NCI-H187 (cell line): ENCODE measurements at regions not wholly inside any gene's neighbourhood (a gene's known extent, or its start where the extent isn't known, plus 50 kb on each side); places are given as distances from the start of the nearest gene placed in this dataset.
"Not testable (repeated sequence)": the region's sequence is repeated elsewhere in the genome, so short reads cannot be mapped to it uniquely, and the experiment has no call there.

ENCODE experiments used
- DNase-seq, 2 experiments: peaks; one replicate each; lab custom pipeline; 2025; lab: John Stamatoyannopoulos, UW

GRCh38 chr2:131584380-131584779 lies 56.7 kb downstream of the CCDC74A start:
- no peak for DNase-seq

- no peak for DNase-seq
Observed at GRCh38 chr2:131584940-131585339, 57.3 kb downstream of the CCDC74A start.

GRCh38 chr2:131588152-131588873 lies 60.6 kb downstream of the CCDC74A start:
- DNase-seq: no peak

DNA sequence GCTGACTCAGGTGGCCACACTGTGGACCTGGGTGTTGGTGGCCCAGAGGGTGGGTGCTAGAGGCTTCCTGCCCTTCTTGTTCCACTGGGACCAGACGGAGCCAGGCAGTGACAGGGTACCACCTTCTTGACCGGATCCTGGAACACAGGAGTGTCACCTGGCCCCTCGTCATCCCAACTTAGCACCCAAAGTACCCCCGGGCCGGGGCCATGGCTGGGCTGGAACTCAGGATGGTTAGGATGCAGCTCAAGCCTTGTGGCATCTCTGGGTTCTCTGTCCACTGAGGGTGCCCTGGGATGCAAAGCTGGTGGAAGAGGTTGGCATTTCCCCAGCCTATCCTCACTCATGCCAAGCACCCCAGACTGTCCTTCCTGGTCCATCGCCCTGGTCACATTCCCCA lies 61.4 kb downstream of the CCDC74A start:
- DNase-seq: not testable (repeated sequence)

GRCh38 chr2:131590366-131590765 lies 62.7 kb downstream of the CCDC74A start:
- DNase-seq: no peak

DNA sequence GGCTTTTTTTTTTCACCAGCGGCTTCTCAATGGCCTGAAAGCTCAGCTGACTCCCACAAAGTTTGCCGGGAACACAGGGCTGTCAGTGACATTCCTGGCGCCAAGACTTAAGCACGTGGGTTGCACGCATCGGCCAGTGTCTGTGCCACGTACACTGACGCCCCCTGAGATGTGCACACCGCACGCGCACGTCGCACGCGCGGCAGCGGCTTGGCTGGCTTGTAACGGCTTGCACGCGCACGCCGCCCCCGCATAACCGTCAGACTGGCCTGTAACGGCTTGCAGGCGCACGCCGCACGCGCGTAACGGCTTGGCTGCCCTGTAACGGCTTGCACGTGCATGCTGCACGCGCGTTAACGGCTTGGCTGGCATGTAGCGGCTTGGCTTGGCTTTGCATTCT lies 63.2 kb downstream of the CCDC74A start:
- DNase-seq: no peak

DNA sequence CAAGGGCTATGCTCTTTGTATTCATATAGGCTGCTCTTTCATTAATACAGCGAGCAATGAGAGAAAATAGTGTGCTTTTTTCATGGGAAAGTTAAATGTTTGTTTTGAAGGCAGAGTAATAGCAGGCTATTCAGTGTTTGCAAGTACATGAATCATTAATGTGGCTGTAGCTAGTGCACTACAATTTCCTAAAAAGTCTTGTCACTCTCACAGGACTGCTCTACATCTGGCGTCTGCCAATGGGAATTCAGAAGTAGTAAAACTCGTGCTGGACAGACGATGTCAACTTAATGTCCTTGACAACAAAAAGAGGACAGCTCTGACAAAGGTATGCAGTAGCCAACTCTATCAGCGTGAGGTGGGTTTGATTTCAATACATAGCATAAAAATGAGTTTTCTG lies 68.9 kb downstream of the CCDC74A start:
- DNase-seq: not testable (repeated sequence)

DNA sequence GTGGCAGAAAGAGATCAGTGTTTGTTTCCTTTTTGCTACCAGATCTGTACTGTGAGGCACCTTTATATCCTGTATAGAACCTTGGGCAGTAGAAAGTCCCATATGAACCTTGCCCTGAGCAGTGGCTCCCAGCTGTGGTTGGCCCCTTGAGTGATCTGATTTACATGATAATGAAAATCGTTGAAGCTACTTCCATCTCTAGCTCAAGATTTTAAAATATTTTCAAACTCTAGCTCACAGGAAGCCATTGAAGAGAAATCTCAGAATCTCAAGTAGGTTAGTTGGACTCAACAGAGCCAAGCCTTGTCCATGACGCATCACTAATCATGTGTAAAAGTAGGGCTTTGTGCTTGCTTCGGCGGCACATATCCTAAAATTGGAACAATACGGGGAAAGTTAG lies 74.8 kb downstream of the CCDC74A start:
- DNase-seq: not testable (repeated sequence)

DNA sequence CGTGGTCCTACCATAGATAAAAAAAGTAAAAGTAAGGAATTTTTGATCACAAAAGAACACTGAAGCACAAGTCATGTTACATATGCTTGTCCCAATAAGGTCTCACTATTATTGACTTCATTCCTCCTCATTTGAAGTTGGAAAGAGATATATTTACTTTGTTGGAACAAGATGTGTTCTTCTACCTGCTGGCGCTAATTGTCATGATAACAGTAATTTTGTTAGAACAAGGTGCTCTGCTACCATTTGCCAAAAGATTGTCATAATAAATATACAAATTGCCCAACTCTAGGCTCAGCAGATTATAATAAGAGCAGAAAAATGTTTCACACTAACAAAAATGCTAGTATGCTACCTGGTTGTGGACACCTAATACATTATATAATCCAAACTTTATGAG lies 77.0 kb downstream of the CCDC74A start:
- not testable (repeated sequence) for DNase-seq

GRCh38 chr2:131606366-131606765 lies 78.7 kb downstream of the CCDC74A start:
- DNase-seq: not testable (repeated sequence)

- DNase-seq: not testable (repeated sequence)
Observed at GRCh38 chr2:131607056-131607455, 79.4 kb downstream of the CCDC74A start.

- DNase-seq: not testable (repeated sequence)
Observed at GRCh38 chr2:131614539-131614938, 86.9 kb downstream of the CCDC74A start.

DNA sequence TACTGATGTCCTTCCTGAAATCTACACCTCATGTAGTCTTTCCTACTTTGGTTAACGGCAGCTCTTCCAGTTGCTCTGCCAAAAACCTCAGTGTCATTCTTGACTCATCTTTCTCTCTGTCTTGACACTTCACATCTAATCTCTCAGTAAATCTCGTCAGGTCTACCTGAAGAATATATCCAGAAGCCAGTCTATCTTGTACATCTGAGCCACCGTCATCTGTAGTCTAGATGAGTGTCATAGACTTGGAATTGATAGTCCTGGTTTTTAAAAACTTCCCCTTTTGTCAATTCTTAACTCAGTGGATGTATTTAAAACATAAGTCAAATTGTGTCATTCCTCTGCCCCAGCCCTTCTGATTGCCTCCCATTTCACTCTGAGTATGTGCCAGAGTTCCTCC lies 90.6 kb downstream of the CCDC74A start:
- not testable (repeated sequence) for DNase-seq

- not testable (repeated sequence) for DNase-seq
Observed at GRCh38 chr2:131622874-131623273, 95.2 kb downstream of the CCDC74A start.

GRCh38 chr2:131626011-131626410 lies 98.3 kb downstream of the CCDC74A start:
- DNase-seq: not testable (repeated sequence)

DNA sequence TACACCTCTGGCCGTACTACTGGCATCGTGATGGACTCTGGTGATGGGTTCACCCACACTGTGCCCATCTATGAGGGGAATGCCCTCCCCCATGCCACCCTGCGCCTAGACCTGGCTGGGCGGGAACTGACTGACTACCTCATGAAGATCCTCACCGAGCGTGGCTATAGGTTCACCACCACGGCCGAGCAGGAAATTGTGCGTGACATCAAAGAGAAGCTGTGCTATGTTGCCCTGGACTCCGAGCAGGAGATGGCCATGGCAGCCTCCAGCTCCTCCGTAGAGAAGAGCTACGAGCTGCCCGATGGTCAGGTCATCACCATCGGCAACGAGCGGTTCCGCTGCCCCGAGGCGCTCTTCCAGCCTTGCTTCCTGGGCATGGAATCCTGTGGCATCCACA lies 98.9 kb downstream of the CCDC74A start:
- DNase-seq: not testable (repeated sequence)

- not testable (repeated sequence) for DNase-seq
Observed at GRCh38 chr2:131627777-131628176, 100.1 kb downstream of the CCDC74A start.

- DNase-seq: not testable (repeated sequence)
Observed at GRCh38 chr2:131631648-131632047, 104.0 kb downstream of the CCDC74A start.

- DNase-seq: not testable (repeated sequence)
Observed at GRCh38 chr2:131633405-131633804, 105.7 kb downstream of the CCDC74A start.

GRCh38 chr2:131633827-131634695 lies 106.4 kb downstream of the CCDC74A start:
- not testable (repeated sequence) for DNase-seq

- DNase-seq: no peak
Observed at GRCh38 chr2:131635611-131636010, 107.9 kb downstream of the CCDC74A start.

- not testable (repeated sequence) for DNase-seq
Observed at GRCh38 chr2:131636704-131637308, 109.1 kb downstream of the CCDC74A start.
